Astrocyte of the spinal cord (primary cell): ENCODE measurements at regions not wholly inside any gene's neighbourhood (a gene's known extent, or its start where the extent isn't known, plus 50 kb on each side); places are given as distances from the start of the nearest gene placed in this dataset.
"Not testable (repeated sequence)": the region's sequence is repeated elsewhere in the genome, so short reads cannot be mapped to it uniquely, and the experiment has no call there.

Experiments
- DNase-seq: peaks from one replicate; pipeline ENCODE4 v3.0.0; 2011; ENCODE audit warnings: low read depth, low spot score
- H3K4me3 ChIP-seq: 2 replicates; pipeline ENCODE4 v1.5.1; 2011; ENCODE audit warnings: low read depth, mild to moderate bottlenecking, low read length, moderate library complexity
- in situ Hi-C: cut with HindIII; loops from 2 replicates; pipeline ENCODE4 v1.10.0; 2017; ENCODE audit warnings: low sequenced_read_pairs
- TF ChIP-seq, protein P1 (sequence below): IDR thresholded peaks from 2 replicates; pipeline ENCODE4 v1.5.1; 2012; ENCODE audit warnings: low read depth, mild to moderate bottlenecking, low read length, inconsistent platforms

DNA sequence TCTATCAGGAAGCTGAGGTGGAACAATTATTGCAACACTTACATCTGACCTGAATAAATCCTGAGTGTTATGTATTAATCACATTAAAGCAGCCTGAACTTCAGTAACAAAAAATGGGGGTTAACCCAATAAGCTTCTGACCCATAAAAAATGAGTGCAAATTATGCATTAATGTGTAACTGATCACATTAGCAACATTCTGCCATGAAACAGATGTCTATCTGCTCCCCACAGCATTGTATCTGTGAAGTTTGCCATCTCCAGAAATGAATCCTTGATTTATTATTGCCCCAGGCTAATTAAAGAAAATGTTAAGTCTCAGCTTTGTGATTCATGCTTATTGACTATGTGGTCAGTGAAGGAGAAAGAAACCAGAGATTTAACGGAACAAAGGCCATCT lies 304.9 kb downstream of the PCDH20 start:
- in situ Hi-C loops, result no loop called here
- no peak for DNase-seq
- H3K4me3 ChIP-seq, result no peak overlapping the region
- TF ChIP-seq, protein P1, sequence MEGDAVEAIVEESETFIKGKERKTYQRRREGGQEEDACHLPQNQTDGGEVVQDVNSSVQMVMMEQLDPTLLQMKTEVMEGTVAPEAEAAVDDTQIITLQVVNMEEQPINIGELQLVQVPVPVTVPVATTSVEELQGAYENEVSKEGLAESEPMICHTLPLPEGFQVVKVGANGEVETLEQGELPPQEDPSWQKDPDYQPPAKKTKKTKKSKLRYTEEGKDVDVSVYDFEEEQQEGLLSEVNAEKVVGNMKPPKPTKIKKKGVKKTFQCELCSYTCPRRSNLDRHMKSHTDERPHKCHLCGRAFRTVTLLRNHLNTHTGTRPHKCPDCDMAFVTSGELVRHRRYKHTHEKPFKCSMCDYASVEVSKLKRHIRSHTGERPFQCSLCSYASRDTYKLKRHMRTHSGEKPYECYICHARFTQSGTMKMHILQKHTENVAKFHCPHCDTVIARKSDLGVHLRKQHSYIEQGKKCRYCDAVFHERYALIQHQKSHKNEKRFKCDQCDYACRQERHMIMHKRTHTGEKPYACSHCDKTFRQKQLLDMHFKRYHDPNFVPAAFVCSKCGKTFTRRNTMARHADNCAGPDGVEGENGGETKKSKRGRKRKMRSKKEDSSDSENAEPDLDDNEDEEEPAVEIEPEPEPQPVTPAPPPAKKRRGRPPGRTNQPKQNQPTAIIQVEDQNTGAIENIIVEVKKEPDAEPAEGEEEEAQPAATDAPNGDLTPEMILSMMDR, result no peak

DNA sequence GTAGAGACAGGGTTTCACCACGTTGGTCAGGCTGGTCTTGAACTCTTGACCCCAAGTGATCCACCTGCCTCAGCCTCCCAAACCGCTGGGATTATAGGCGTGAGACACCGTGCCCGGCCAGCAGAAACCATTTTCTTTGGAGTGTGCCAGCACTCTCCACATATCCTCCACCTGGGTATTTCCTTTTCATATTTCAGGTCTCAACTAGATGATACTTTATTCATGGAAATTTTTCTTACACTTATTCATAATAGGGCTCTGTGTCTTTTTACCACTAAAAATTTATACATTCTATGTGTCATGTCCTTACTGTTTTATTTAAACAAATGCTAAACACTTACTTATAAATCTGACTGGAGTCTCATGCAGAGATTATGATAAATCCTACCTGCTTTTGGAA lies 305.9 kb downstream of the PCDH20 start:
- in situ Hi-C loops, result no loop called here
- H3K4me3 ChIP-seq, result no peak overlapping the region
- TF ChIP-seq, protein P1, result no peak
- no peak for DNase-seq

DNA sequence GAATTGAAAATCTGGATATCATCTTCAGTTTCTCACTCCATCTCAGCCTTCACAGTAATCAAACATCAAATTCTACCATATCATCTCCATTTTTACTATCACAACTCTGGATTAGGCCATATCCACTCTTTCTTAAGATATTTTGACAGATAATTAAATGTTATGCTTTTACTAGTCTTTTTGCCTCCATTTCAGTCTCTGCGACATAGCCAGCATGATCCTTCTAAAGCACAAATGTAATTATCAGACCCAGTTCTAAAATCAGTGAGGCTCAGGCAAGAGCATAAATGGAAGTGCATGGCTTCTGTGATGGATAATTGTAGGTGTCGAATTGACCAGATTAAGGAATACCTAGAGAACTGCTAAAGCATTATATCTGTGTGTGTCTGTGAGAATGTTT lies 307.7 kb downstream of the PCDH20 start:
- TF ChIP-seq, protein P1, result no peak
- no peak for DNase-seq
- in situ Hi-C loops, result no loop called here
- H3K4me3 ChIP-seq, result no peak overlapping the region

DNA sequence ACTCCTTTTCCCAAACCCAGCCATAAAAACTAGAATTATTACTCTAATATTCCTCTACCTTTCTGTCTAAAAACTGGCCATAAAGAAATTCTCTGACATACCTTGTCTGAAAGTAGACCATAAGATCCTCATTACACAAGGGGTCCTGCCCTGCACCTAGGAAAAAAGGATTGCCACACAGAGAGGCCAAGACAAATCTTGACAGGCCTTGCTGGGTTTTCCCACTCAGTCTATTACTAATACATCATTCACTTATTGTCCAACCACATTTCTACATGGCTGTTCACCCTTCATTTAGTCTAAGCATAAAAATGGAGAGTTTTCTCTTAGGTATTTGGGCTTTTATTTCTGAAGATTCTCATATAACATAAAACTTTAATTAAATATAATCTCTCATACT lies 319.8 kb downstream of the PCDH20 start:
- DNase-seq, result no peak
- TF ChIP-seq, protein P1, result no peak
- H3K4me3 ChIP-seq, result no peak overlapping the region
- in situ Hi-C loops, result no loop called here

DNA sequence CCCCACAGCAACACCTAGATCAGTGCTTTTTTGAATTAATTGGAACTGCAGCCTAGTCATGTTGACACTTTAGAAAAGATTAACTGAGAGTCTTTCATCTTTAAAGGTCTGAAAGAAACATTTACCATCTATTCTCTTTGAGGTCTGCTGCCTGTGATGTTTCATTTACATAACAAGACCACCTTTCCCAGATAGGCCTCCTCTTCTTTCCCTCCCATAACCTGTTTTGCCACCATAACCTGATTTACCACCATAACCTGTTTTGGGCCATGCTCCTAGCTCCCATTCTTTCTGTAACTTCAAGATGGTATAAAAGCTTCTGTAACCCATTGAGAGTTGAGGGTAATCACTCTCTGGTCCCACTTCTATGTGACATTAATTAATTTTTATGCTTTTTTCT lies 320.8 kb downstream of the PCDH20 start:
- in situ Hi-C loops, result no loop called here
- H3K4me3 ChIP-seq, result no peak overlapping the region
- no peak for DNase-seq
- TF ChIP-seq, protein P1, result no peak

DNA sequence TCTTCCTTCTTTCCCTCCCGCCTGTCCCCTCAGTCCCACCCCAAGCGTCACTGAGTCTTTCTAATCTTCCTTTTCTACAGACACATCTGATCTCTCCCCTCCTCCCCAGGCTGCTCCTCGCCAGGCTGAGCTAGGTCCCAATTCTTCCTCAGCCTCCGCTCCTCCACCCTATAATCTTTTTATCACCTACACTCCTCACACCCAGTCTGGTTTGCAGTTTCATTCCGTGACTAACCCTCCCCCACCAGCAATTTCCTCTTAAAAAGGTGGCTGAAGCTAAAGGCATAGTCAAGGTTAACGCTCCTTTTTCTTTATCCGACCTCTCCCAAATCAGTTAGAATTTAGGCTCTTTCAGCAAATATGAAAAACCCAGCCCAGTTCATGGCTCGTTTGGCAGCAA lies 325.8 kb downstream of the PCDH20 start:
- DNase-seq, H3K4me3 ChIP-seq, in situ Hi-C loops: not testable (repeated sequence)

DNA sequence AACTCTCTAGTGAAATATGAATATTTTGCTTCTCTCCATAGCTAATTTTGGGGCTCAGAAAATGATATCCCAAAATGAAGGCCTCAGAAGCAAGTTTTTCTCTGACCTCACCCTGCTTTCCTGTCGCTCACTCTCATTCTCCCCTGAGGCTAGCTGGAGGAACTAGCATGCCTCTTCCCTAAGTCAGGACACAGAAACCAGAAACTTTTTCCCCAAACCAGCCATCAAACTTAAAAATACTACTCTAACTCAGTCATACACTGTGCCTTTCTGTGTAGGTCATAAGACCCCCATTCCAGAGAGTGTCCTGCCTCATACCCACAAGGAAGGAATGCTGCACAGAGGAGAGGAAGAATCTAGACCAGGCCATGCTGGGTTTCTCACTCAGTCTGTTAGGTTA lies 329.6 kb downstream of the PCDH20 start:
- DNase-seq, result peak; percentile 14
- TF ChIP-seq, protein P1, result no peak
- in situ Hi-C loops, result no loop called here
- H3K4me3 ChIP-seq, result no peak overlapping the region
